Hepatocyte (in vitro differentiated cells): ENCODE measurements at regions not wholly inside any gene's neighbourhood (a gene's known extent, or its start where the extent isn't known, plus 50 kb on each side); places are given as distances from the start of the nearest gene placed in this dataset.

ENCODE experiments used
- DNase-seq: peaks from one replicate; pipeline ENCODE4 v3.0.0-alpha.2; 2016; ENCODE audit warnings: low spot score
- H2AFZ ChIP-seq: fragments of 200-600 bp; sonication (generic); 2 replicates; pipeline ENCODE4 v1.6.0; 2016; ENCODE audit warnings: antibody characterized with exemption, mild to moderate bottlenecking
- H3K27ac ChIP-seq: fragments of 200-600 bp; sonication (generic); 2 replicates; pipeline ENCODE4 v1.5.1; 2016; ENCODE audit warnings: mild to moderate bottlenecking
- H3K27me3 ChIP-seq: fragments of 200-600 bp; sonication (generic); 2 replicates; pipeline ENCODE4 v1.6.1; 2016
- H3K36me3 ChIP-seq: fragments of 200-600 bp; sonication (generic); replicated peaks from 2 replicates; pipeline ENCODE4 v1.5.1; 2016; ENCODE audit warnings: low read depth; ENCODE audit not compliant: insufficient read depth
- H3K4me1 ChIP-seq: fragments of 200-600 bp; sonication (generic); 2 replicates; pipeline ENCODE4 v1.5.1; 2016; ENCODE audit warnings: mild to moderate bottlenecking, moderate library complexity; ENCODE audit not compliant: insufficient read depth
- H3K4me2 ChIP-seq: fragments of 200-600 bp; sonication (generic); 2 replicates; pipeline ENCODE4 v1.6.0; 2016
- H3K4me3 ChIP-seq: fragments of 200-600 bp; sonication (generic); 2 replicates; pipeline ENCODE4 v1.5.1; 2016; ENCODE audit warnings: mild to moderate bottlenecking
- H3K79me2 ChIP-seq: fragments of 200-600 bp; sonication (generic); 2 replicates; pipeline ENCODE4 v1.6.0; 2017; ENCODE audit warnings: mild to moderate bottlenecking
- H3K9me2 ChIP-seq: fragments of 200-600 bp; sonication (generic); replicated peaks from 2 replicates; pipeline ENCODE4 v1.6.0; 2017; ENCODE audit warnings: mild to moderate bottlenecking; ENCODE audit not compliant: insufficient read depth
- H3K9me3 ChIP-seq: fragments of 200-600 bp; sonication (generic); 2 replicates; pipeline ENCODE4 v1.5.1; 2016; ENCODE audit warnings: low read depth, mild to moderate bottlenecking
- H4K20me1 ChIP-seq: fragments of 200-600 bp; sonication (generic); 2 replicates; pipeline ENCODE4 v1.6.0; 2016; ENCODE audit warnings: mild to moderate bottlenecking; ENCODE audit not compliant: insufficient read depth, poor library complexity, severe bottlenecking
- CTCF ChIP-seq: fragments of 200-600 bp; sonication (generic); IDR thresholded peaks from 2 replicates; pipeline ENCODE4 v1.5.1; 2016; ENCODE audit warnings: antibody characterized with exemption, mild to moderate bottlenecking; ENCODE audit not compliant: poor library complexity
- EZH2 ChIP-seq: fragments of 200-600 bp; sonication (generic); IDR thresholded peaks from 2 replicates; pipeline ENCODE4 v1.6.1; 2016; ENCODE audit warnings: antibody characterized with exemption, mild to moderate bottlenecking, borderline replicate concordance
- EZH2phosphoT487 ChIP-seq: fragments of 200-600 bp; sonication (generic); IDR thresholded peaks from one replicate; pipeline ENCODE4 v1.6.1; 2018; ENCODE audit warnings: antibody characterized with exemption, mild to moderate bottlenecking, low read depth, moderate library complexity; ENCODE audit not compliant: unreplicated experiment, severe bottlenecking
- WGBS: methylation state at CpG from one replicate; pipeline ENCODE4 v1.1.6; 2016; ENCODE audit warnings: low lambda C conversion rate; ENCODE audit errors: missing lambda C conversion rate; 5-methylcytosine and 5-hydroxymethylcytosine counted together

- Histone ChIP-seq H3K9me2 (no peaks in the 10 kb centered on the region), H3K4me1 (no peaks in the 10 kb centered on the region), H2AFZ (no peak overlapping the region), H3K9me3 (no peaks in the 10 kb centered on the region), H3K27ac (no peak overlapping the region), H4K20me1 (no peaks in the 10 kb centered on the region), H3K36me3 (no peaks in the 10 kb centered on the region), H3K4me3 (no peak overlapping the region), H3K4me2 (no peak overlapping the region), H3K79me2 (no peaks in the 10 kb centered on the region), H3K27me3 (no peaks in the 10 kb centered on the region)
- 91% methylated on average over 2 of the region's 2 CpGs for WGBS
- TF ChIP-seq EZH2phosphoT487 (no peak), EZH2 (no peak), CTCF (no peak)
- DNase-seq, result no peak
Observed at GRCh38 chr1:103341377-103341880, 184.1 kb upstream of the RNPC3 start.

- no peaks in the 10 kb centered on the region for H3K79me2 ChIP-seq
- no peaks in the 10 kb centered on the region for H3K27me3 ChIP-seq
- no peak for DNase-seq
- H4K20me1 ChIP-seq, result no peaks in the 10 kb centered on the region
- TF ChIP-seq EZH2phosphoT487, result no peak
- TF ChIP-seq CTCF, result no peak
- no peak for TF ChIP-seq EZH2
- no peak overlapping the region for H2AFZ ChIP-seq
- no peak overlapping the region for H3K4me2 ChIP-seq
- no peaks in the 10 kb centered on the region for H3K36me3 ChIP-seq
- WGBS, result 87% methylated on average over 4 of the region's 4 CpGs
- H3K4me1 ChIP-seq, result no peaks in the 10 kb centered on the region
- H3K27ac ChIP-seq, result no peak overlapping the region
- H3K9me2 ChIP-seq, result no peaks in the 10 kb centered on the region
- no peak overlapping the region for H3K4me3 ChIP-seq
- H3K9me3 ChIP-seq, result no peaks in the 10 kb centered on the region
Observed at GRCh38 chr1:103337779-103338178, 187.7 kb upstream of the RNPC3 start.

- no peaks in the 10 kb centered on the region for H3K4me1 ChIP-seq
- no peaks in the 10 kb centered on the region for H3K9me3 ChIP-seq
- 86% methylated on average over 1 of the region's 1 CpG for WGBS
- no peak overlapping the region for H2AFZ ChIP-seq
- H3K27ac ChIP-seq, result no peak overlapping the region
- no peak overlapping the region for H3K4me2 ChIP-seq
- no peak for DNase-seq
- no peaks in the 10 kb centered on the region for H3K9me2 ChIP-seq
- H3K36me3 ChIP-seq, result no peaks in the 10 kb centered on the region
- TF ChIP-seq CTCF, result no peak
- no peak for TF ChIP-seq EZH2
- no peak for TF ChIP-seq EZH2phosphoT487
- no peaks in the 10 kb centered on the region for H3K27me3 ChIP-seq
- H4K20me1 ChIP-seq, result no peaks in the 10 kb centered on the region
- H3K79me2 ChIP-seq, result no peaks in the 10 kb centered on the region
- no peak overlapping the region for H3K4me3 ChIP-seq
Observed at GRCh38 chr1:103336408-103336807, 189.1 kb upstream of the RNPC3 start.

GRCh38 chr1:103333141-103333540 is 192.4 kb upstream of the RNPC3 start:
- H3K4me3 ChIP-seq, result no peak overlapping the region
- H3K9me3 ChIP-seq, result no peaks in the 10 kb centered on the region
- no peaks in the 10 kb centered on the region for H3K36me3 ChIP-seq
- no peak for DNase-seq
- H4K20me1 ChIP-seq, result no peaks in the 10 kb centered on the region
- no peaks in the 10 kb centered on the region for H3K27me3 ChIP-seq
- H3K27ac ChIP-seq, result no peak overlapping the region
- no peaks in the 10 kb centered on the region for H3K9me2 ChIP-seq
- no peaks in the 10 kb centered on the region for H3K79me2 ChIP-seq
- no peak overlapping the region for H2AFZ ChIP-seq
- TF ChIP-seq EZH2phosphoT487 (no peak), EZH2 (no peak), CTCF (no peak)
- no peaks in the 10 kb centered on the region for H3K4me1 ChIP-seq
- WGBS, result 88% methylated on average over 5 of the region's 5 CpGs
- no peak overlapping the region for H3K4me2 ChIP-seq
